HepG2 (cell line): ENCODE measurements at regions not wholly inside any gene's neighbourhood (a gene's known extent, or its start where the extent isn't known, plus 50 kb on each side); places are given as distances from the start of the nearest gene placed in this dataset.
"Not testable (repeated sequence)": the region's sequence is repeated elsewhere in the genome, so short reads cannot be mapped to it uniquely, and the experiment has no call there.

Experiments used
- ATAC-seq: fragments of 200-7000 bp; cut with Tn5 transposase; 3 replicates; pipeline ENCODE4 v1.9.1; 2020; ENCODE audit warnings: mild to moderate bottlenecking, moderate library complexity
- BruUV-seq: library from RNA; stranded (reverse); fragments of 400-500 nt; replicated peaks from 2 replicates; lab custom pipeline; 2021; lab: Mats Ljungman, UMichigan
- CTCF ChIA-PET: fragments of 300-600 bp; formaldehyde crosslinking; extraction: SDS; loops from one replicate; lab custom pipeline; 2021; ENCODE audit warnings: low total read pairs, inconsistent platforms, low intra/inter-chr PET ratio; lab: Yijun Ruan, JAX
- POLR2A ChIA-PET: fragments of 350-600 bp; sonication (Branson Sonifier 250); formaldehyde crosslinking; loops from one replicate; lab custom pipeline; 2020; ENCODE audit warnings: antibody characterized with exemption, inconsistent platforms; lab: Yijun Ruan, JAX
- DNase-seq: peaks from one replicate; pipeline ENCODE4 v3.0.0-alpha.2; 2015; ENCODE audit warnings: low spot score
- FAIRE-seq: peaks from 3 replicates; lab custom pipeline; 2011; peaks lifted over from hg19 to GRCh38; lab: Jason Lieb, UNC
- H2AFZ ChIP-seq: one replicate; pipeline ENCODE4 v1.6.1; 2011; ENCODE audit warnings: low read length, inconsistent platforms
- H3K27ac ChIP-seq: fragments of 300-600 bp; 3 replicates; pipeline ENCODE4 v1.8.0; 2011; ENCODE audit warnings: mixed run types, mild to moderate bottlenecking, mixed read lengths, low read length, inconsistent platforms; ENCODE audit not compliant: insufficient read depth; ENCODE audit errors: extremely low read length
- H3K27me3 ChIP-seq, 2 experiments: fragments of 200-600 bp in 1 of 2; 2 replicates in 1 of 2; 3 replicates in 1 of 2; pipeline versions ENCODE4 v1.6.0 to v1.8.0; 2011; ENCODE audit warnings: low read length in 2 of 2, mild to moderate bottlenecking in 2 of 2, moderate library complexity in 2 of 2, inconsistent platforms in 1 of 2; ENCODE audit not compliant: insufficient read depth in 2 of 2, control insufficient read depth in 1 of 2
- H3K36me3 ChIP-seq, 2 experiments: fragments of 200-600 bp in 1 of 2; replicated peaks in 1 of 2; 2 replicates in 1 of 2; 3 replicates in 1 of 2; pipeline versions ENCODE4 v1.5.1 to v1.8.0; 2011; ENCODE audit warnings: low read length in 2 of 2, inconsistent platforms in 1 of 2; ENCODE audit not compliant: insufficient read depth in 2 of 2, control insufficient read depth in 1 of 2
- H3K4me1 ChIP-seq: 2 replicates; pipeline ENCODE4 v1.5.1; 2012; ENCODE audit warnings: low read length, inconsistent platforms; ENCODE audit not compliant: insufficient read depth
- H3K4me2 ChIP-seq: 2 replicates; pipeline ENCODE4 v1.6.0; 2011; ENCODE audit warnings: low read depth, low read length, inconsistent platforms
- H3K4me3 ChIP-seq, 3 experiments: fragments of 200-600 bp in 1 of 3; sonication (generic), shearing (Covaris generic) in 1 of 3; replicated peaks in 1 of 3; 2 replicates each; pipeline ENCODE4 v1.5.1; 2011 to 2016; ENCODE audit warnings: low read length in 3 of 3, inconsistent platforms in 2 of 3, low read depth in 2 of 3, mild to moderate bottlenecking in 2 of 3, control low read depth in 1 of 3, mixed read lengths in 1 of 3; ENCODE audit not compliant: insufficient read depth in 1 of 3
- H3K79me2 ChIP-seq: one replicate; pipeline ENCODE4 v1.6.1; 2011; ENCODE audit warnings: low read length, inconsistent platforms; ENCODE audit not compliant: insufficient read depth
- H3K9ac ChIP-seq: 2 replicates; pipeline ENCODE4 v1.6.0; 2011; ENCODE audit warnings: mild to moderate bottlenecking, low read depth, low read length, inconsistent platforms; ENCODE audit not compliant: insufficient read depth
- H3K9me3 ChIP-seq: 2 replicates; pipeline ENCODE4 v1.5.1; 2012; ENCODE audit warnings: mild to moderate bottlenecking, low read length
- H4K20me1 ChIP-seq: 2 replicates; pipeline ENCODE4 v1.6.0; 2011; ENCODE audit warnings: inconsistent platforms, mild to moderate bottlenecking, low read length, moderate library complexity; ENCODE audit not compliant: insufficient read depth
- DNMT3B ChIP-seq: conservative IDR thresholded peaks from 2 replicates; pipeline ENCODE4 v1.6.1; 2016; ENCODE audit warnings: missing biosample characterization, control low read depth
- HNF4A ChIP-seq: sonication (generic); formaldehyde crosslinking; IDR thresholded peaks from 2 replicates; pipeline ENCODE4 v1.4.0; 2020; ENCODE audit warnings: missing genetic modification reagents
- HNRNPH1 ChIP-seq: fragments of 200-400 bp; formaldehyde crosslinking; optimal IDR thresholded peaks from 2 replicates; pipeline ENCODE3; 2017; ENCODE audit warnings: mild to moderate bottlenecking, low read depth, low read length
- NR2C2 ChIP-seq: sonication (generic); formaldehyde crosslinking; IDR thresholded peaks from 2 replicates; pipeline ENCODE4 v1.4.0; 2020; ENCODE audit warnings: missing genetic modification reagents, mild to moderate bottlenecking, moderate library complexity, borderline replicate concordance
- PRDM4 ChIP-seq: sonication (generic); formaldehyde crosslinking; IDR thresholded peaks from 2 replicates; pipeline ENCODE4 v1.9.0; 2021; ENCODE audit warnings: missing genetic modification reagents, borderline replicate concordance
- RFX1 ChIP-seq: fragments of 450-650 bp; IDR thresholded peaks from 2 replicates; pipeline ENCODE4 v1.6.1; 2017
- SAP130 ChIP-seq: IDR thresholded peaks from 2 replicates; pipeline ENCODE4 v1.6.1; 2016; ENCODE audit warnings: low read depth
- SNAPC5 ChIP-seq: sonication (generic); formaldehyde crosslinking; IDR thresholded peaks from 2 replicates; pipeline ENCODE4 v1.8.1; 2023; ENCODE audit warnings: mild to moderate bottlenecking, missing genetic modification reagents, borderline replicate concordance
- TFDP2 ChIP-seq: sonication (generic); formaldehyde crosslinking; IDR thresholded peaks from 2 replicates; pipeline ENCODE4 v1.4.0; 2020; ENCODE audit warnings: missing genetic modification reagents
- ZBTB7A ChIP-seq: sonication (generic); formaldehyde crosslinking; IDR thresholded peaks from 2 replicates; pipeline ENCODE4 v1.8.0; 2022; ENCODE audit warnings: mild to moderate bottlenecking, missing genetic modification reagents
- ZFP41 ChIP-seq: sonication (generic); formaldehyde crosslinking; IDR thresholded peaks from 2 replicates; pipeline ENCODE4 v1.4.0; 2020; ENCODE audit warnings: mild to moderate bottlenecking, missing genetic modification reagents, borderline replicate concordance
- ZNF264 ChIP-seq: sonication (generic); formaldehyde crosslinking; IDR thresholded peaks from 2 replicates; pipeline ENCODE4 v1.4.0; 2020; ENCODE audit warnings: missing genetic modification reagents
- ZNF331 ChIP-seq: sonication (generic); formaldehyde crosslinking; IDR thresholded peaks from 2 replicates; pipeline ENCODE4 v1.4.0; 2020; ENCODE audit warnings: missing genetic modification reagents
- ZNF496 ChIP-seq: sonication (generic); formaldehyde crosslinking; IDR thresholded peaks from 2 replicates; pipeline ENCODE4 v1.8.1; 2023; ENCODE audit warnings: mild to moderate bottlenecking, moderate library complexity, missing genetic modification reagents; ENCODE audit not compliant: insufficient replicate concordance
- ZNF552 ChIP-seq: sonication (generic); formaldehyde crosslinking; IDR thresholded peaks from 2 replicates; pipeline ENCODE4 v1.9.0; 2022; ENCODE audit warnings: missing genetic modification reagents, mild to moderate bottlenecking, borderline replicate concordance
- ZNF720 ChIP-seq: sonication (generic); formaldehyde crosslinking; IDR thresholded peaks from 2 replicates; pipeline ENCODE4 v1.4.0; 2020; ENCODE audit warnings: missing genetic modification reagents
- ZNF792 ChIP-seq: IDR thresholded peaks from 2 replicates; pipeline ENCODE4 v1.6.1; 2016
- ZSCAN22 ChIP-seq: sonication (generic); formaldehyde crosslinking; IDR thresholded peaks from 2 replicates; pipeline ENCODE4 v1.4.0; 2020; ENCODE audit warnings: mild to moderate bottlenecking, missing genetic modification reagents
- WGBS: methylation state at CpG from one replicate; pipeline ENCODE4 v1.1.6; 2017; ENCODE audit warnings: low lambda C conversion rate; 5-methylcytosine and 5-hydroxymethylcytosine counted together
- in situ Hi-C: cut with HindIII; loops from 2 replicates; pipeline ENCODE4 v1.10.0; 2017; ENCODE audit warnings: low pct_unique_long_range_greater_than_20kb; ENCODE audit not compliant: extremely low pct_ligation_motif_present
- intact Hi-C: fragments of 100-400 bp; cut with micrococcal nuclease; formaldehyde crosslinking; loops from one replicate; pipeline ENCODE4 v1.10.0; 2022; ENCODE audit not compliant: unreplicated experiment

DNA sequence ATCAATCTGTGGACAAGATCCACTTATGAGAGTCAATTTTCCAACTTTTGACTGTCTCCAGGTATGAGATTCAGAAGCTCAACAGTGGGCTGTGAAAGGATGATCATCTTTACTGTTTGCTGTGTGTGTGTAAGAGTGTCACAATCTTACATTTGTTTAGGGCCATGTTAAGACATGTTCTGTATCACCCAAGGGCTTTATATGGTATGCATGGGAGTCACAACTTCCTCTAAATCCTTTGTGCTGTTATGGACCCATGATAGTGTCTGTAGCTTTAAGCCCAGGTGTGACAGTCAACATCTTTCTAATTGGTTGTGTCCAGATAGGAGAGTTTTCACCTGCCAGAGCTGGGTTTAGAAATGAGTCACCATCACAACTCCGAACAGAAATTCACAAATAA is 70.2 kb downstream of the ZNF726 start:
- CTCF ChIA-PET, H3K27me3 ChIP-seq, H4K20me1 ChIP-seq, H3K9ac ChIP-seq, H3K4me1 ChIP-seq, intact Hi-C loops, POLR2A ChIA-PET, H3K4me2 ChIP-seq, ATAC-seq, in situ Hi-C loops, BruUV-seq, DNase-seq, H3K27ac ChIP-seq, H2AFZ ChIP-seq, FAIRE-seq, H3K4me3 ChIP-seq, H3K36me3 ChIP-seq, H3K79me2 ChIP-seq: not testable (repeated sequence)
- WGBS, result 0% methylated on average over 1 of the region's 1 CpG
- peaks cover 99% of the 10 kb centered on the region for H3K9me3 ChIP-seq

GRCh38 chr19:23986623-23987022 is 71.9 kb downstream of the ZNF726 start:
- Histone ChIP-seq H3K4me2 (no peak overlapping the region), H3K36me3 (no peaks in the 10 kb centered on the region), H3K9me3 (peaks cover 93% of the 10 kb centered on the region), H3K4me3 (no peak overlapping the region), H3K27ac (no peak overlapping the region), H3K79me2 (no peaks in the 10 kb centered on the region), H3K9ac (no peak overlapping the region), H3K4me1 (no peaks in the 10 kb centered on the region), H4K20me1 (no peaks in the 10 kb centered on the region), H2AFZ (no peak overlapping the region), H3K27me3 (no peaks in the 10 kb centered on the region)
- in situ Hi-C loops (no loop called here), intact Hi-C loops (no loop called here)
- ChIA-PET POLR2A (no interaction called here), CTCF (no interaction called here)
- WGBS, result 0% methylated on average over 1 of the region's 1 CpG
- ATAC-seq, result no peak
- BruUV-seq, result no TSS peak
- no peak for FAIRE-seq
- no peak for DNase-seq
- no peak for TF ChIP-seq RFX1
- TF ChIP-seq ZBTB7A (CRISPR knock-in tag), result no peak
- TF ChIP-seq ZNF264 (CRISPR knock-in tag), result no peak
- TF ChIP-seq ZNF552 (CRISPR knock-in tag), result no peak
- no peak for TF ChIP-seq SNAPC5 (CRISPR knock-in tag)
- no peak for TF ChIP-seq DNMT3B
- TF ChIP-seq PRDM4 (CRISPR knock-in tag), result no peak
- no peak for TF ChIP-seq ZNF496 (CRISPR knock-in tag)
- no peak for TF ChIP-seq ZSCAN22
- no peak for TF ChIP-seq ZNF720 (CRISPR knock-in tag)
- no peak for TF ChIP-seq ZFP41
- no peak for TF ChIP-seq ZNF792 (CRISPR knock-in tag)
- no peak for TF ChIP-seq ZNF331 (CRISPR knock-in tag)
- TF ChIP-seq HNRNPH1, result no peak
- no peak for TF ChIP-seq SAP130 (CRISPR knock-in tag)
- no peak for TF ChIP-seq HNF4A (CRISPR knock-in tag)
- TF ChIP-seq NR2C2, result no peak
- no peak for TF ChIP-seq TFDP2 (CRISPR knock-in tag)
